OCI-LY1 (cell line): ENCODE measurements at regions not wholly inside any gene's neighbourhood (a gene's known extent, or its start where the extent isn't known, plus 50 kb on each side); places are given as distances from the start of the nearest gene placed in this dataset.

Source experiments
- H2AFZ ChIP-seq: fragments of 200-600 bp; sonication (generic), shearing (Covaris generic); 2 replicates; pipeline ENCODE4 v1.6.0; 2014; ENCODE audit warnings: antibody characterized with exemption, mild to moderate bottlenecking, low read length
- H3F3A ChIP-seq: fragments of 200-600 bp; sonication (generic), shearing (Covaris generic); 2 replicates; pipeline ENCODE4 v1.6.0; 2014; ENCODE audit warnings: mild to moderate bottlenecking, antibody characterized with exemption, low read length, moderate library complexity; ENCODE audit not compliant: insufficient read depth
- H3K27ac ChIP-seq: fragments of 200-600 bp; sonication (generic); 2 replicates; pipeline ENCODE4 v1.5.1; 2014; ENCODE audit warnings: low read length, mixed run types, mild to moderate bottlenecking, low read depth; ENCODE audit not compliant: poor library complexity, severe bottlenecking
- H3K27me3 ChIP-seq: fragments of 200-600 bp; sonication (generic); 2 replicates; pipeline ENCODE4 v1.6.0; 2014; ENCODE audit warnings: antibody characterized with exemption, mild to moderate bottlenecking, low read length, moderate library complexity; ENCODE audit not compliant: insufficient read depth
- H3K36me3 ChIP-seq: fragments of 200-600 bp; sonication (generic); 2 replicates; pipeline ENCODE4 v1.6.1; 2014; ENCODE audit warnings: mild to moderate bottlenecking, antibody characterized with exemption, low read length, moderate library complexity, mixed read lengths; ENCODE audit not compliant: insufficient read depth
- H3K4me1 ChIP-seq: fragments of 200-600 bp; sonication (generic); 2 replicates; pipeline ENCODE4 v1.5.1; 2014; ENCODE audit warnings: mild to moderate bottlenecking, low read length, moderate library complexity; ENCODE audit not compliant: insufficient read depth, severe bottlenecking
- H3K4me2 ChIP-seq: fragments of 200-600 bp; sonication (generic), shearing (Covaris generic); 2 replicates; pipeline ENCODE4 v1.6.1; 2014; ENCODE audit warnings: low read length
- H3K4me3 ChIP-seq: fragments of 200-600 bp; sonication (generic); 2 replicates; pipeline ENCODE4 v1.5.1; 2014; ENCODE audit warnings: low read length, low read depth, mild to moderate bottlenecking, mixed read lengths; ENCODE audit not compliant: poor library complexity, severe bottlenecking
- H3K79me2 ChIP-seq: fragments of 200-600 bp; shearing (Covaris generic); 2 replicates; pipeline ENCODE4 v1.6.1; 2016; ENCODE audit warnings: mixed run types, low read length, mixed read lengths; ENCODE audit not compliant: insufficient read depth
- H3K9ac ChIP-seq: fragments of 200-600 bp; sonication (generic), shearing (Covaris generic); 2 replicates; pipeline ENCODE4 v1.6.1; 2014; ENCODE audit warnings: mild to moderate bottlenecking, low read length, mixed read lengths
- H3K9me2 ChIP-seq: fragments of 200-600 bp; sonication (generic), shearing (Covaris generic); 2 replicates; pipeline ENCODE4 v1.6.1; 2014; ENCODE audit warnings: low read depth, mild to moderate bottlenecking, low read length, mixed read lengths
- H3K9me3 ChIP-seq: fragments of 200-600 bp; shearing (Covaris generic); 2 replicates; pipeline ENCODE4 v1.6.1; 2014; ENCODE audit warnings: low read length, mixed read lengths
- H4K20me1 ChIP-seq: fragments of 200-600 bp; sonication (generic), shearing (Covaris generic); 2 replicates; pipeline ENCODE4 v1.6.0; 2016; ENCODE audit warnings: mild to moderate bottlenecking, low read length; ENCODE audit not compliant: insufficient read depth
- CTCF ChIP-seq: fragments of 200-600 bp; sonication (generic), shearing (Covaris generic); IDR thresholded peaks from 2 replicates; pipeline ENCODE4 v1.5.1; 2017; ENCODE audit warnings: mild to moderate bottlenecking, antibody characterized with exemption, low read length, moderate library complexity, mixed read lengths
- EZH2 ChIP-seq: fragments of 200-600 bp; sonication (generic), shearing (Covaris generic); IDR thresholded peaks from 2 replicates; pipeline ENCODE4 v1.8.0; 2017; ENCODE audit warnings: borderline replicate concordance, mixed run types, mild to moderate bottlenecking, antibody characterized with exemption, low read length, moderate library complexity, mixed read lengths

GRCh38 chr4:187903700-187904099 is 91.9 kb upstream of the ZFP42 start:
- H3K4me3 ChIP-seq = no peak overlapping the region
- H3K79me2 ChIP-seq = no peaks in the 10 kb centered on the region
- no peak for TF ChIP-seq CTCF
- TF ChIP-seq EZH2 = no peak
- no peak overlapping the region for H3K4me2 ChIP-seq
- no peaks in the 10 kb centered on the region for H3K9me2 ChIP-seq
- no peak overlapping the region for H3K27ac ChIP-seq
- H3K4me1 ChIP-seq = no peaks in the 10 kb centered on the region
- no peaks in the 10 kb centered on the region for H3K9me3 ChIP-seq
- no peak overlapping the region for H2AFZ ChIP-seq
- no peaks in the 10 kb centered on the region for H3K36me3 ChIP-seq
- no peaks in the 10 kb centered on the region for H3K27me3 ChIP-seq
- H3F3A ChIP-seq = no peaks in the 10 kb centered on the region
- H4K20me1 ChIP-seq = no peaks in the 10 kb centered on the region
- no peak overlapping the region for H3K9ac ChIP-seq

GRCh38 chr4:187908079-187908561 is 87.5 kb upstream of the ZFP42 start:
- TF ChIP-seq EZH2 = no peak
- no peak for TF ChIP-seq CTCF
- Histone ChIP-seq H3K9me2 (no peaks in the 10 kb centered on the region), H3K4me2 (no peak overlapping the region), H2AFZ (no peak overlapping the region), H3K4me1 (no peaks in the 10 kb centered on the region), H3K4me3 (no peak overlapping the region), H3K79me2 (no peaks in the 10 kb centered on the region), H4K20me1 (no peaks in the 10 kb centered on the region), H3K27ac (no peak overlapping the region), H3K9ac (no peak overlapping the region), H3K27me3 (no peaks in the 10 kb centered on the region), H3F3A (no peaks in the 10 kb centered on the region), H3K9me3 (no peaks in the 10 kb centered on the region), H3K36me3 (no peaks in the 10 kb centered on the region)

GRCh38 chr4:187908731-187909130 is 86.8 kb upstream of the ZFP42 start:
- H3K27ac ChIP-seq = no peak overlapping the region
- H3K4me1 ChIP-seq = no peaks in the 10 kb centered on the region

More at GRCh38 chr4:187908731-187909130, 86.8 kb upstream of the ZFP42 start:
- no peak overlapping the region for H2AFZ ChIP-seq
- no peaks in the 10 kb centered on the region for H3K79me2 ChIP-seq
- no peak overlapping the region for H3K4me3 ChIP-seq
- no peaks in the 10 kb centered on the region for H3K27me3 ChIP-seq
- H3K36me3 ChIP-seq = no peaks in the 10 kb centered on the region
- H3K9ac ChIP-seq = no peak overlapping the region
- no peaks in the 10 kb centered on the region for H3K9me3 ChIP-seq
- H3K9me2 ChIP-seq = no peaks in the 10 kb centered on the region
- H4K20me1 ChIP-seq = no peaks in the 10 kb centered on the region
- H3K4me2 ChIP-seq = no peak overlapping the region
- no peaks in the 10 kb centered on the region for H3F3A ChIP-seq
- TF ChIP-seq CTCF (no peak), EZH2 (no peak)
